ENCODE measurements at regions not wholly inside any gene's neighbourhood (a gene's known extent, or its start where the extent isn't known, plus 50 kb on each side); places are given as distances from the start of the nearest gene placed in this dataset.
"Not testable (repeated sequence)": the region's sequence is repeated elsewhere in the genome, so short reads cannot be mapped to it uniquely, and the experiment has no call there.

GRCh38 chr6:14390805-14391204 is 273.2 kb downstream of the CD83 start:
- DNase-seq (ENCODE audit: low read depth) = no peak

DNA sequence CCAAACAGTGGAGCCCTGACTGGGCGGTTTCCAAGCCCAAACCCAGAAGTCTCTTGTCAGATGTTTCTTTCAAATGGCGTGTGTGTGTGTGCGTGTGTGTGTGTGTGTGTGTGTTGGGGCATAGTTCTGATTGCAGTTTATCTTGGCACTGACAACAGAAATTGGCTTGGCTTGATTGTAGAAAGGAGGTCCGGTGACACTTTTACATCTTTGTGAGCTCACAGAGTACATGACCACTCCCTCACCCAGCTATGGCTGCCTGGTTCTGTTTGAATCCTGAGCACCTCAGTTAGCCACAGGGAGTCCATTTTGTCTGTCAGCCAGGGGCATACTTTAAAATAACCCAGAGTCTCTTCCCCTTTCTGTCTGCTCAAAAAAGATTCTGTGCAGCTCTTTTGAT is 276.3 kb downstream of the CD83 start:
- no peak for DNase-seq (ENCODE audit: low read depth)

- no peak for DNase-seq (ENCODE audit: low read depth)
Observed at GRCh38 chr6:14396392-14396791, 278.8 kb downstream of the CD83 start.

- peak; percentile 13 for DNase-seq (ENCODE audit: low read depth)
Observed at GRCh38 chr6:14396826-14397517, 279.4 kb downstream of the CD83 start.

DNA sequence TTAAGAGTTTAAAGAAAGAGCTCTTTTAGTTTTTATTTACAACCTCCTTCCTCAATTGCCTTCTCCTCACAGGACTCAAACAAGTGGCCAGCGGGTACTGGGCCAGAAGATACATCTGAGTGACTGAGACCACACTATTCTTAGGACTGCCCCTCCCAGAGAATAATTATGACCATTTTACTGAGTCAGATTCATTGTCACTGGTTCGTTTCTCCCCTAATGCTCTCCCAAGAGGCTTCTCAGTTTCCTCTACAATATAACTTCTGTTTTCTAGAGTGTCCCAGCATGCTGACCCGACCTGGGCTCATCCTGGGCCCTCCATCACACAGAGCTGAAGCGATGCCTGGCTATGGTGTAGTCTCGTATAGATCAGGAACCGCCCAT is 279.9 kb downstream of the CD83 start:
- no peak for DNase-seq (ENCODE audit: low read depth)

GRCh38 chr6:14398953-14399352 is 281.4 kb downstream of the CD83 start:
- no peak for DNase-seq (ENCODE audit: low read depth)

DNA sequence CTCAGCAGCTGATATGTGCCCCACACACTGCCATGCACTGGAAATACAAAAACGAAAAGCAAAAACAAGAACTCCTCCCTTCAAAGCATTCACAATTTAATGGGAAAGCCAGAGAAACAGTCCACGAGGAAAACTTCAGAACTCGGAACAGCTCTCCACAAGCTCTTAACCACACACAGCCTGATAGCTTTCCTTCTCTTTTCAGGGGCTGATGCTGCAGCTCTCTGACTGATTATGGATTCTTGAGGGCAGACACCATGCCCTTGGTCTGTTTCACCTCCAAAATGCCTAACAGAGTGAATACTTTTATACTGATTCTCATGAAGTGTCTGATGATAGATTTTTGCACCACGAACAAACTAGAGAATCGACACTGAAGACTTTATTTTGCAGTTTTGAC is 282.1 kb downstream of the CD83 start:
- DNase-seq (ENCODE audit: low read depth) = no peak

- peak; percentile 49 for DNase-seq (ENCODE audit: low read depth)
Observed at GRCh38 chr6:14401246-14401645, 283.7 kb downstream of the CD83 start.

DNA sequence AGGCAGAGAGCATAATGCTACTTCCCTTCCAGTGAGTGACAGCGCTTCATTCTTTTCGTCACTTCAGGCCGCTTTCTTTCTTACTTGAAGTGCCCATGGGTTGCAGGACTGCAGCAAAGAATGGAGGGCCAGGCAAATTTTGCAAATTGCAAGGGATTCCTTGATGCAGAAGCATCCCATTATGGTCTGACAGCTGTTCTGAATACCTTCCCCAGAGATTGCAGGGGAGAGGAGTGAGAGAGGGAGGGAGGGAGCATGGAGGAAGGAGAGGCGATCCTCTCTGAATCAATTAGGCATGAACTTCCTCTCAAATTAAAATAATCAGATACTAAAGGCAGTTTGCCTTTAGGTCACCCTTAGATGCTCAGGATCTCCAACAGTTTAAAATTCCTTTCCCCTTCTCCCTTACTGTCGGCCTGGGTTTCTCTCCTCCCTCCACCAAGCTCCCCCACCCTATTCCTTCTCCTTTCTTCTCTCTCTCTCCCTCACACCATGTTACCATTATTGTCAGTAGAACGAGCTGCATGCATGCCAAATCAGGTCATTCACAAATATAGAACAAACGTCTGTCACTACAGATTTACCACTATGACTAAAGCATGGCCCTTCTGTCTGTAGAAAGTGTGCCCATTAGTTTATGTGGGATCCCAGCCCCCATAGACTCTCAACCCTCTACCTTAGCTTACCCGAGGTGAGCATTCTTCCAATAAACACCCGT is 289.2 kb downstream of the CD83 start:
- no peak for DNase-seq (ENCODE audit: low read depth)

- DNase-seq (ENCODE audit: low read depth) = no peak
Observed at GRCh38 chr6:14408446-14408845, 290.9 kb downstream of the CD83 start.

DNA sequence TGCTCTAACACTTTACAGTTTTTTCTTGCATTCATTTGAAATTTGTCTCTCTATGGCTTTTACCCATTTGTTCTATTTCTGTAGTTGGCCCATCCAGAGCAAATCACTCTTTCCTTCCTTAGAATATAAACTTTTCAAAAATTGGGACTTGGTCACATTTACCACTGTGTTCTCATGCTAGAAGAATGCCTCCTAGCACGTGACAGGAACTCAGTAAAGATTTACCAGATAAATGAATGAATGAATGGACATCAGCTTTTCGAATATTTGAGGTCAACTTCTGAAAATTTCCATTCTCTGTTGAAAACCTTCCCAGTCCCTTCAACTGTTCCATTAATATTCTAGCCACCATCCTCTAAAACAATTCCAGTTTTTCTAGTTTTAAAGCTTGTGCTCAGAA is 294.5 kb downstream of the CD83 start:
- peak; percentile 72 for DNase-seq (ENCODE audit: low read depth)

- no peak for DNase-seq (ENCODE audit: low read depth)
Observed at GRCh38 chr6:14415452-14415851, 297.9 kb downstream of the CD83 start.

DNA sequence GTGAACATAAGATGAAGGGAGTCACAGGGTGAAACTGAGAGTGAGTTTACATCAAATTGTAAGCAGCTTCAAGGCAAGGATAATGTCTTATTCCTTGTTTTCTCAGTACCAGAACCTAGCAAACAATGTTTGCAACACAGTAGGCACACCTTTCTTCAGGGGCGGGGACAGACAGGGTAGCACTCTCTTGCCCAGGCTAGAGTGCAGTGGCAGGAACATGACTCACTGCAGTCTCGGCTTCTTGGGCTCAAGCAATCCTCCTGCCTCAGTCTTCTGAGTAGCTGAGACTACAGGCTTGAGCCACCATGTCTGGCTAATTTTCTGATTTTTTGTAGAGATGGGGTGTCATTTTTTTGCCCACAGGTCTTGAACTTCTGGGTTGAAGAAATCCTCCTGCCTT is 299.8 kb downstream of the CD83 start:
- no peak for DNase-seq (ENCODE audit: low read depth)

DNA sequence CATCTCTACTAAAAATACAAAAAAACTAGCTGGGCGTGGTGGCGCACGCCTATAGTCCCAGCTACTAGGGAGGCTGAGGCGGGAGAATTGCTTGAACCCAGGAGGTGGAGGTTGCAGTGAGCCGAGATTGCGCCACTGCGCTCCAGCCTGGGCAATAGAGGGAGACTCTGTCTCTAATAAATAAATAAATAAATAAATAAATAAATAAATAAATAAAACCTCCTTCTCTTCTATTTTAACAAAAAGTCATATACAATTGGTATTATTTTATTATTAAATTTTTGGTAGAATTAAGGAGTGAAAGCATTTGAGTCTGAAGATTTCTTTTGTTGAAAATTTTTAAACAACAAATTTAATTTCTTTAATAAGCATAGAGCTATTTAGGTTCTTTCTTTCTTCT is 301.7 kb downstream of the CD83 start:
- not testable (repeated sequence) for DNase-seq (ENCODE audit: low read depth)

DNA sequence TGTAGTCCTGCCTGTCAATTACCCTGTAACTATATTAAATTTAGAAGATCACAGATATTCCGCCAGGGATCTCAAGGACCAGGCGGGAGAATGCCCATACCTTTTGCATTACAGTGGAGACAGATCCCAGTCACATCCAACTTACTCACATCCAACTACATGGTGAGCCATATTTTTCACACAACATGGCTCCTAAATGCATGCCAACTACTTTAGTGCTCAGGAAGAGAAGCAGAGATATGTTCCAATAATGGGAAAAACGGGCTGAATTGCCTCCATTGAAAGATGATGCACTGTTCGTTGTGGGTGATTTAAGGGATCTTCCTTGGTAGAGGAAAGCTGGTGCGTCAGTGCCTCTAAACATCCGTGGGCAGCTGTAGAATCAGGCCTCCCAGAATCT is 304.5 kb downstream of the CD83 start:
- no peak for DNase-seq (ENCODE audit: low read depth)

DNA sequence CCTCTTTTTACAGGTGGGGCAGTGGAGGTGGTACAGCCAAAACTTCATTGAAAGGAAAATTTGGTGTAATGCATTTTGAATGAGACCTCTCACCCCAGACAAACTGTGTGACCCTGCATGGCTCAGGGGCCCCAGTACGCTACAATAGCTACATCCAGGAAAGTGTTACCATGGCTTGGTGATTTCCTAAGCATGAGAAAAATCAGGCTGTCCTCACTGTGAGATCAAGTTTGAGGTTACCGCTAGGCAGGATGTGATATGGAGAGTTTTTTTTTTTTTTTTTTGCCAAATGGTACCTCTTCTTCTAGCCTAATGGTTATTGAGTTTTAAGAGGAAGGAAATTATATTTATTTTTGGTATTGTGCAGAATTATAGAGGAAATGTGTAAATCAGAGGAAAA is 305.3 kb downstream of the CD83 start:
- no peak for DNase-seq (ENCODE audit: low read depth)

- DNase-seq (ENCODE audit: low read depth) = no peak
Observed at GRCh38 chr6:14423330-14423729, 305.8 kb downstream of the CD83 start.

- no peak for DNase-seq (ENCODE audit: low read depth)
Observed at GRCh38 chr6:14423955-14424354, 306.4 kb downstream of the CD83 start.

- DNase-seq (ENCODE audit: low read depth) = no peak
Observed at GRCh38 chr6:14425805-14426204, 308.2 kb downstream of the CD83 start.

GRCh38 chr6:14426281-14426680 is 308.7 kb downstream of the CD83 start:
- DNase-seq (ENCODE audit: low read depth) = no peak

- no peak for DNase-seq (ENCODE audit: low read depth)
Observed at GRCh38 chr6:14428269-14428668, 310.7 kb downstream of the CD83 start.

GRCh38 chr6:14429396-14429795 is 311.8 kb downstream of the CD83 start:
- DNase-seq (ENCODE audit: low read depth) = no peak

DNA sequence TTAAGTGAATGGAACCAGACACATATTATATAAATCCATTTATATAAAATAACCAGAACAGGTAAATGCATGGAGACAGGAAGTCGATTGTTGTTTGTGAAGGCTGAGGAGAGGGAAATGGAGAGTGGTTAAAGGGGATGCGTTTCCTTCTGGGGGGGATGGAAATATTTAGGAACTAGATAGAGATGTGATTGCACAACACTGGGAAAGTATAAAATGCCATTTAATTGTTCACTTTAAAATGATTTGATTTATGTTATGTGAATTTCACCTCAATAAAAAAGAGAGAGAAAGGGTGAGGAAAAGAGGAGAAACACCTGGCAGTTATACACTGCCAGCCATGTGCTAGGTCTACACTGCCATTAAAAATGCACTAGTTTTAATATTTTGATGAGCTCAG is 312.6 kb downstream of the CD83 start:
- no peak for DNase-seq (ENCODE audit: low read depth)

Data from EH (cell line).